ENCODE measurements at regions not wholly inside any gene's neighbourhood (a gene's known extent, or its start where the extent isn't known, plus 50 kb on each side); places are given as distances from the start of the nearest gene placed in this dataset.

GRCh38 chr12:82554529-82554928 lies 132.2 kb upstream of the TMTC2 start:
- no peak for TF ChIP-seq CTCF (conservative IDR thresholded peaks at IDR 0.05; ENCODE audit: low read depth in 2 of 2)
- no peak for TF ChIP-seq CREB1 (CRISPR knock-in tag; IDR thresholded peaks at IDR 0.05; ENCODE audit: low read depth)
- TF ChIP-seq EZH2 (IDR thresholded peaks at IDR 0.05; ENCODE audit: low read depth, unreplicated experiment), result no peak
- no peak for TF ChIP-seq POLR2AphosphoS5 (IDR thresholded peaks at IDR 0.05; ENCODE audit: low read depth)
- no peak for TF ChIP-seq REST (IDR thresholded peaks at IDR 0.05; ENCODE audit: unreplicated experiment)
- no peak for TF ChIP-seq EZH2phosphoT487 (IDR thresholded peaks at IDR 0.05; ENCODE audit: unreplicated experiment)
- no peak for TF ChIP-seq ZNF331 (CRISPR knock-in tag; IDR thresholded peaks at IDR 0.05; ENCODE audit: low read depth)
- no peak for TF ChIP-seq JUNB (IDR thresholded peaks at IDR 0.05; ENCODE audit: unreplicated experiment)
- TF ChIP-seq NANOG (IDR thresholded peaks at IDR 0.05; ENCODE audit: borderline replicate concordance), result no peak
- TF ChIP-seq ETS1 (IDR thresholded peaks at IDR 0.05), result no peak
- no peak for TF ChIP-seq STAT1 (IDR thresholded peaks at IDR 0.05; ENCODE audit: unreplicated experiment)
- TF ChIP-seq ZNF114 (CRISPR knock-in tag; IDR thresholded peaks at IDR 0.05), result no peak
